A673 (cell line): ENCODE measurements at regions not wholly inside any gene's neighbourhood (a gene's known extent, or its start where the extent isn't known, plus 50 kb on each side); places are given as distances from the start of the nearest gene placed in this dataset.

ENCODE experiments used
- BruUV-seq: library from RNA; stranded (reverse); fragments of 400-500 nt; replicated peaks from 2 replicates; lab custom pipeline; 2021; lab: Mats Ljungman, UMichigan
- CTCF ChIA-PET: fragments of 300-600 bp; sonication (Branson Sonifier 250); formaldehyde crosslinking; loops from one replicate; lab custom pipeline; 2022; ENCODE audit warnings: antibody characterized with exemption; lab: Charles Lee
- POLR2A ChIA-PET: fragments of 300-600 bp; sonication (Branson Sonifier 250); formaldehyde crosslinking; loops from one replicate; lab custom pipeline; 2022; ENCODE audit warnings: antibody characterized with exemption; ENCODE audit not compliant: low non-redundant PET; lab: Charles Lee
- DNase-seq: peaks from one replicate; pipeline ENCODE4 v3.0.0-alpha.2; 2015; ENCODE audit warnings: low spot score
- H3K27ac ChIP-seq: fragments of 200-600 bp; sonication (generic); 2 replicates; pipeline ENCODE4 v1.5.1; 2016; ENCODE audit warnings: mixed run types, low read depth, mild to moderate bottlenecking, mixed read lengths, antibody characterized with exemption, low read length; ENCODE audit not compliant: poor library complexity, severe bottlenecking
- H3K27me3 ChIP-seq: fragments of 200-600 bp; sonication (generic); replicated peaks from 2 replicates; pipeline ENCODE4 v1.6.1; 2017; ENCODE audit warnings: mixed run types, low read depth, mild to moderate bottlenecking, mixed read lengths, antibody characterized with exemption, low read length; ENCODE audit not compliant: insufficient read depth, poor library complexity
- H3K36me3 ChIP-seq: fragments of 200-600 bp; sonication (generic); 2 replicates; pipeline ENCODE4 v1.6.1; 2016; ENCODE audit warnings: mixed run types, mild to moderate bottlenecking, mixed read lengths, antibody characterized with exemption, low read length; ENCODE audit not compliant: insufficient read depth, poor library complexity, severe bottlenecking
- H3K4me1 ChIP-seq: fragments of 200-600 bp; sonication (generic); 2 replicates; pipeline ENCODE4 v1.6.1; 2017; ENCODE audit warnings: mixed run types, mild to moderate bottlenecking, mixed read lengths, antibody characterized with exemption, low read length; ENCODE audit not compliant: insufficient read depth, poor library complexity, severe bottlenecking
- H3K4me3 ChIP-seq: fragments of 200-600 bp; sonication (generic); 2 replicates; pipeline ENCODE4 v1.5.1; 2016; ENCODE audit warnings: low read depth, mixed run types, mild to moderate bottlenecking, mixed read lengths, low read length; ENCODE audit not compliant: poor library complexity, severe bottlenecking
- H3K9me3 ChIP-seq: fragments of 200-600 bp; sonication (generic); 2 replicates; pipeline ENCODE4 v1.6.1; 2016; ENCODE audit warnings: mixed run types, low read depth, mild to moderate bottlenecking, mixed read lengths, antibody characterized with exemption, low read length; ENCODE audit not compliant: poor library complexity, severe bottlenecking
- CTCF ChIP-seq: fragments of 300-800, 200-600 bp; sonication (generic); conservative IDR thresholded peaks from 2 replicates; pipeline ENCODE4 v1.5.1; 2017; ENCODE audit warnings: low read depth, mild to moderate bottlenecking, antibody characterized with exemption, low read length, moderate library complexity, mixed read lengths
- EZH2 ChIP-seq: fragments of 200-600 bp; sonication (generic); IDR thresholded peaks from 2 replicates; pipeline ENCODE4 v1.6.1; 2017; ENCODE audit warnings: borderline replicate concordance, low read depth, mild to moderate bottlenecking, mixed read lengths, antibody characterized with exemption, low read length; ENCODE audit not compliant: poor library complexity, severe bottlenecking
- intact Hi-C: fragments of 100-400 bp; cut with micrococcal nuclease; formaldehyde crosslinking; loops from one replicate; pipeline ENCODE4 v1.10.0; 2022; ENCODE audit not compliant: unreplicated experiment

GRCh38 chr2:159851941-159852340 is 53.9 kb upstream of the CD302 start:
- intact Hi-C loops: no loop called here
- POLR2A ChIA-PET: no interaction called here
- H3K4me1 ChIP-seq: no peaks in the 10 kb centered on the region
- no peak overlapping the region for H3K27ac ChIP-seq
- no peaks in the 10 kb centered on the region for H3K9me3 ChIP-seq
- no peak overlapping the region for H3K4me3 ChIP-seq
- H3K27me3 ChIP-seq: no peaks in the 10 kb centered on the region
- TF ChIP-seq CTCF: no peak
- CTCF ChIA-PET: no interaction called here
- DNase-seq: no peak
- no TSS peak for BruUV-seq
- H3K36me3 ChIP-seq: no peaks in the 10 kb centered on the region

GRCh38 chr2:159850789-159851188 is 52.8 kb upstream of the CD302 start:
- no peak for TF ChIP-seq EZH2
- TF ChIP-seq CTCF: no peak
- no peak for DNase-seq
- ChIA-PET CTCF (no interaction called here), POLR2A (interaction anchor here (0.5 to 0.6 kb wide), 2 partner anchors 46 to 64 kb away, joined by 3 to 4 read pairs; no protein-coding TSS in a partner anchor)
- no peaks in the 10 kb centered on the region for H3K36me3 ChIP-seq
- no peaks in the 10 kb centered on the region for H3K27me3 ChIP-seq
- no peak overlapping the region for H3K27ac ChIP-seq
- no TSS peak for BruUV-seq
- no peak overlapping the region for H3K4me3 ChIP-seq
- intact Hi-C loops: no loop called here
- no peaks in the 10 kb centered on the region for H3K9me3 ChIP-seq
- H3K4me1 ChIP-seq: no peaks in the 10 kb centered on the region

GRCh38 chr2:159849160-159849813 is 51.3 kb upstream of the CD302 start:
- BruUV-seq: no TSS peak
- intact Hi-C loops: no loop called here

More at GRCh38 chr2:159849160-159849813, 51.3 kb upstream of the CD302 start:
- POLR2A ChIA-PET: no interaction called here
- TF ChIP-seq CTCF: no peak
- TF ChIP-seq EZH2: no peak
- Histone ChIP-seq H3K27ac (no peak overlapping the region), H3K4me1 (no peaks in the 10 kb centered on the region), H3K36me3 (no peaks in the 10 kb centered on the region), H3K4me3 (no peak overlapping the region), H3K9me3 (no peaks in the 10 kb centered on the region), H3K27me3 (no peaks in the 10 kb centered on the region)
- CTCF ChIA-PET: no interaction called here
- no peak for DNase-seq
